ENCODE measurements at regions not wholly inside any gene's neighbourhood (a gene's known extent, or its start where the extent isn't known, plus 50 kb on each side); places are given as distances from the start of the nearest gene placed in this dataset.

GRCh38 chr1:56146449-56146848, 432.9 kb downstream of the PLPP3 start:
- no peak overlapping the region for H3K4me3 ChIP-seq
- 82 to 91% (median 85%) methylated on average over 2 of the region's 2 CpGs for WGBS, 5 donors
- TF ChIP-seq POLR2A (IDR thresholded peaks at IDR 0.05) = no peak
- no peak for TF ChIP-seq POLR2AphosphoS5 (IDR thresholded peaks at IDR 0.05)
- TF ChIP-seq CTCF (IDR thresholded peaks at IDR 0.05 in 8 of 11, conservative IDR thresholded peaks at IDR 0.05 in 3 of 11) = no peak
- no peaks in the 10 kb centered on the region for H3K9me3 ChIP-seq
- no peaks in the 10 kb centered on the region for H3K4me1 ChIP-seq
- intact Hi-C loops (cut with DNase I; ENCODE audit: low total_unique reads) = no loop called here
- no peaks in the 10 kb centered on the region for H3K36me3 ChIP-seq
- no peak overlapping the region for H3K27ac ChIP-seq
- no peaks in the 10 kb centered on the region for H3K27me3 ChIP-seq (replicated peaks in 1 of 7)
- no peak for DNase-seq

- Histone ChIP-seq H3K4me3 (no peak overlapping the region), H3K4me1 (no peaks in the 10 kb centered on the region), H3K27me3 (replicated peaks in 1 of 7) (no peaks in the 10 kb centered on the region), H3K36me3 (no peaks in the 10 kb centered on the region), H3K9me3 (no peaks in the 10 kb centered on the region), H3K27ac (no peak overlapping the region)
- TF ChIP-seq CTCF (IDR thresholded peaks at IDR 0.05 in 8 of 11, conservative IDR thresholded peaks at IDR 0.05 in 3 of 11) = no peak
- TF ChIP-seq POLR2AphosphoS5 (IDR thresholded peaks at IDR 0.05) = no peak
- no peak for TF ChIP-seq POLR2A (IDR thresholded peaks at IDR 0.05)
- intact Hi-C loops (cut with DNase I; ENCODE audit: low total_unique reads) = no loop called here
- DNase-seq = no peak
- WGBS, 5 donors = 64 to 85% (median 73%) methylated on average over 1 of the region's 1 CpG
Observed at GRCh38 chr1:56145581-56145980, 433.8 kb downstream of the PLPP3 start.

GRCh38 chr1:56142301-56142700, 437.1 kb downstream of the PLPP3 start:
- Histone ChIP-seq H3K36me3 (no peaks in the 10 kb centered on the region), H3K27ac (no peak overlapping the region), H3K4me3 (no peak overlapping the region), H3K4me1 (no peaks in the 10 kb centered on the region), H3K9me3 (no peaks in the 10 kb centered on the region), H3K27me3 (replicated peaks in 1 of 7) (no peaks in the 10 kb centered on the region)
- DNase-seq = no peak
- TF ChIP-seq POLR2A (IDR thresholded peaks at IDR 0.05) = no peak
- 56 to 86% (median 72%) methylated on average over 1 of the region's 1 CpG for WGBS, 5 donors
- intact Hi-C loops (cut with DNase I; ENCODE audit: low total_unique reads) = no loop called here

GRCh38 chr1:56139836-56140235, 439.5 kb downstream of the PLPP3 start:
- intact Hi-C loops (cut with DNase I; ENCODE audit: low total_unique reads) = no loop called here
- Histone ChIP-seq H3K36me3 (no peaks in the 10 kb centered on the region), H3K4me3 (no peak overlapping the region), H3K27me3 (replicated peaks in 1 of 7) (no peaks in the 10 kb centered on the region), H3K4me1 (peaks cover 0 to 7% (median 0%) of the 10 kb centered on the region in 6 donors), H3K9me3 (no peaks in the 10 kb centered on the region), H3K27ac (no peak overlapping the region)
- 87 to 94% (median 91%) methylated on average over 5 of the region's 5 CpGs for WGBS, 5 donors
- no peak for DNase-seq
- TF ChIP-seq CTCF (IDR thresholded peaks at IDR 0.05 in 8 of 11, conservative IDR thresholded peaks at IDR 0.05 in 3 of 11) (no peak), POLR2AphosphoS5 (IDR thresholded peaks at IDR 0.05) (no peak), POLR2A (IDR thresholded peaks at IDR 0.05) (no peak)
